ENCODE measurements at regions not wholly inside any gene's neighbourhood (a gene's known extent, or its start where the extent isn't known, plus 50 kb on each side); places are given as distances from the start of the nearest gene placed in this dataset.

DNA sequence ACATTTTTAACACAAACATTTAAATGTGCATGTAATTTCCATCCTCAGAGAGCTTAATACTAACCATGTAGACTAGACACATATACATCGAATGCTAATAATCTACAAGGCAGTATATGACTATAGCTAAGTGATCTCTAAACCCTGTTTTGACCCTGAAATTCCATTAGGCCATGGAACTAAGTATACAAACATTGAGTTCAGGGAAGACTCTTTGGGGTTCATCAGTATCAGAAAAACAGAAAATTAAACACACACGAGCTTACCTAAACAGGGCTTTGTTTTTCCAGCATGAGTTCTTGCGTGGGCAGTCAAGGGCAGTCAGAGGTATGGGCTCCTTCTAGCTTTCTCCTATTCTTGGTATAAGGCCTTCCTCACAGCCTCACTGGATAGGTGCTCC, 106.0 kb upstream of the COPS8 start:
- no peak for TF ChIP-seq POLR2A (IDR thresholded peaks at IDR 0.05)
- TF ChIP-seq, protein P1, sequence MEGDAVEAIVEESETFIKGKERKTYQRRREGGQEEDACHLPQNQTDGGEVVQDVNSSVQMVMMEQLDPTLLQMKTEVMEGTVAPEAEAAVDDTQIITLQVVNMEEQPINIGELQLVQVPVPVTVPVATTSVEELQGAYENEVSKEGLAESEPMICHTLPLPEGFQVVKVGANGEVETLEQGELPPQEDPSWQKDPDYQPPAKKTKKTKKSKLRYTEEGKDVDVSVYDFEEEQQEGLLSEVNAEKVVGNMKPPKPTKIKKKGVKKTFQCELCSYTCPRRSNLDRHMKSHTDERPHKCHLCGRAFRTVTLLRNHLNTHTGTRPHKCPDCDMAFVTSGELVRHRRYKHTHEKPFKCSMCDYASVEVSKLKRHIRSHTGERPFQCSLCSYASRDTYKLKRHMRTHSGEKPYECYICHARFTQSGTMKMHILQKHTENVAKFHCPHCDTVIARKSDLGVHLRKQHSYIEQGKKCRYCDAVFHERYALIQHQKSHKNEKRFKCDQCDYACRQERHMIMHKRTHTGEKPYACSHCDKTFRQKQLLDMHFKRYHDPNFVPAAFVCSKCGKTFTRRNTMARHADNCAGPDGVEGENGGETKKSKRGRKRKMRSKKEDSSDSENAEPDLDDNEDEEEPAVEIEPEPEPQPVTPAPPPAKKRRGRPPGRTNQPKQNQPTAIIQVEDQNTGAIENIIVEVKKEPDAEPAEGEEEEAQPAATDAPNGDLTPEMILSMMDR (IDR thresholded peaks at IDR 0.05), result no peak

Data from body of pancreas (tissue), 4 donors.